ENCODE measurements at regions not wholly inside any gene's neighbourhood (a gene's known extent, or its start where the extent isn't known, plus 50 kb on each side); places are given as distances from the start of the nearest gene placed in this dataset.
"Not testable (repeated sequence)": the region's sequence is repeated elsewhere in the genome, so short reads cannot be mapped to it uniquely, and the experiment has no call there.

DNA sequence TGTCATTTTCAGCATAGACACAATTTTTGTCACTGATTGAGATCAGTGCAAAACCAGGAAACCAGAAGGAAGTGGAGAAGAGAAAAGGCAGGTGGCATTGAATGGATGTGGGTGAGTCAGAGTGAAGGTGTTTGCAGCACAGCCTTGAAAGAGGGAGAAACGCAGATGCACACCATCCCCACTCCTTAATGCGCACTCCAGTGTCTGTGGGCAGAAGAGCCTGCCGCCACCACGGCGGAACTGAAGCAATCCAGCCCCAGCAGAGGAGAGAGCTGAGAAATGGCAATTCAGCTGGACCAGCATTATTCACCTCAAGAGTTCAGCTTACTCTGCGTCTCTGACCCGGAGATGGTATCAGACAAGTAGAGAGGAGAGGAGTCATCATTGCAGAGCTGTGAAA, 393.1 kb upstream of the FRG1 start:
- TF ChIP-seq EZH2 (IDR thresholded peaks at IDR 0.05; ENCODE audit: low read length, unreplicated experiment) (no peak), EZH2phosphoT487 (IDR thresholded peaks at IDR 0.05; ENCODE audit: borderline replicate concordance, low read length) (no peak)
- TF ChIP-seq, protein P1, sequence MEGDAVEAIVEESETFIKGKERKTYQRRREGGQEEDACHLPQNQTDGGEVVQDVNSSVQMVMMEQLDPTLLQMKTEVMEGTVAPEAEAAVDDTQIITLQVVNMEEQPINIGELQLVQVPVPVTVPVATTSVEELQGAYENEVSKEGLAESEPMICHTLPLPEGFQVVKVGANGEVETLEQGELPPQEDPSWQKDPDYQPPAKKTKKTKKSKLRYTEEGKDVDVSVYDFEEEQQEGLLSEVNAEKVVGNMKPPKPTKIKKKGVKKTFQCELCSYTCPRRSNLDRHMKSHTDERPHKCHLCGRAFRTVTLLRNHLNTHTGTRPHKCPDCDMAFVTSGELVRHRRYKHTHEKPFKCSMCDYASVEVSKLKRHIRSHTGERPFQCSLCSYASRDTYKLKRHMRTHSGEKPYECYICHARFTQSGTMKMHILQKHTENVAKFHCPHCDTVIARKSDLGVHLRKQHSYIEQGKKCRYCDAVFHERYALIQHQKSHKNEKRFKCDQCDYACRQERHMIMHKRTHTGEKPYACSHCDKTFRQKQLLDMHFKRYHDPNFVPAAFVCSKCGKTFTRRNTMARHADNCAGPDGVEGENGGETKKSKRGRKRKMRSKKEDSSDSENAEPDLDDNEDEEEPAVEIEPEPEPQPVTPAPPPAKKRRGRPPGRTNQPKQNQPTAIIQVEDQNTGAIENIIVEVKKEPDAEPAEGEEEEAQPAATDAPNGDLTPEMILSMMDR (conservative IDR thresholded peaks at IDR 0.05; ENCODE audit: low read depth, low read length) = no peak
- H3K36me3 ChIP-seq (ENCODE audit: low read depth, low read length) = no peaks in the 10 kb centered on the region
- BruUV-seq (replicated peaks) = no TSS peak
- no peak overlapping the region for H2AFZ ChIP-seq (ENCODE audit: low read length)
- CTCF ChIA-PET = no interaction called here
- H3K4me3 ChIP-seq (ENCODE audit: low read length) = no peak overlapping the region
- H3K9me3 ChIP-seq (ENCODE audit: low read length) = no peaks in the 10 kb centered on the region
- H3K4me1 ChIP-seq (ENCODE audit: insufficient read depth, low read length) = no peaks in the 10 kb centered on the region
- no peak overlapping the region for H3K4me2 ChIP-seq (ENCODE audit: low read length)
- DNase-seq = peak; percentile 1
- no peaks in the 10 kb centered on the region for H3K9me2 ChIP-seq (replicated peaks; ENCODE audit: low read length)
- no peak overlapping the region for H3K9ac ChIP-seq (ENCODE audit: low read length)
- intact Hi-C loops (cut with micrococcal nuclease) = no loop called here
- H3K27ac ChIP-seq (ENCODE audit: low read length) = no peak overlapping the region
- no peak for ATAC-seq
- POLR2A ChIA-PET (ENCODE audit: unreplicated experiment) = no interaction called here
- H3K27me3 ChIP-seq (ENCODE audit: low read length) = no peaks in the 10 kb centered on the region
- no peaks in the 10 kb centered on the region for H4K20me1 ChIP-seq (ENCODE audit: low read length)
- H3F3A ChIP-seq (ENCODE audit: low read length, unreplicated experiment) = no peaks in the 10 kb centered on the region
- no peaks in the 10 kb centered on the region for H3K79me2 ChIP-seq (ENCODE audit: low read length)

DNA sequence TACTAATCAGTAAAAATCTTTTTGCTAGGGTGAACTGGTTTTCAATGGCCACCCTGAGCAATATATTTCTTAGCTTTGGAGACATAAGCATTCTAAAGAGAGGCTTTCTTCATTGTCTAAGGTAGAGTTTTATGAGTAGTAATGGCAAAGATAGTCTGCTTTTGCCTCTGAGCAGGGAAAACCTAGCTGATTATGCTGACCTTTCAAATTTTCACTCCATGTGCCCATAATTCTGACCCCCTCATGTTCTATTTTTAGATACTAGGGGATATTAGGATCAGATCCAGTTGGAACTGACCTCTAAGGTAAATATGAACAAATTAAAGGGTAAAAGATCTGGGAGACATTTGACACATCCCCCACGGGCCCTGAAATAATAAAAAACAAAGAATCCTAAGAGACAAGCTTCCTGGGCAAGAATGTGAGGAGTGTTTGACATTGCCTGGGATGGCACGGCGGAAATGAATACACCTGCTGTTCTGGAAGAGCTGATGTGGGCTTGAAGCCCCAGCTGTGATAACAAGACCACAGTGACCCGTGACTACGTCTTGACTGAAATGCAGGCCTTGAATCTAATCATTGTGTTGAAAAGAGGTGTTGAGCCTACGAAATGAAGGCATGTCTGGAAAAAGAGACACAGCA, 392.1 kb upstream of the FRG1 start:
- no peaks in the 10 kb centered on the region for H3K79me2 ChIP-seq (ENCODE audit: low read length)
- intact Hi-C loops (cut with micrococcal nuclease) = no loop called here
- no peak overlapping the region for H3K4me3 ChIP-seq (ENCODE audit: low read length)
- CTCF ChIA-PET = no interaction called here
- H3K9ac ChIP-seq (ENCODE audit: low read length) = no peak overlapping the region
- ATAC-seq (no peak), DNase-seq (no peak)
- H3K9me2 ChIP-seq (replicated peaks; ENCODE audit: low read length) = no peaks in the 10 kb centered on the region
- no peaks in the 10 kb centered on the region for H3F3A ChIP-seq (ENCODE audit: low read length, unreplicated experiment)
- H3K27ac ChIP-seq (ENCODE audit: low read length) = no peak overlapping the region
- H2AFZ ChIP-seq (ENCODE audit: low read length) = no peak overlapping the region
- no peaks in the 10 kb centered on the region for H3K36me3 ChIP-seq (ENCODE audit: low read depth, low read length)
- no peaks in the 10 kb centered on the region for H3K27me3 ChIP-seq (ENCODE audit: low read length)
- POLR2A ChIA-PET (ENCODE audit: unreplicated experiment) = no interaction called here
- no peaks in the 10 kb centered on the region for H4K20me1 ChIP-seq (ENCODE audit: low read length)
- BruUV-seq (replicated peaks) = no TSS peak
- TF ChIP-seq, protein P1 (conservative IDR thresholded peaks at IDR 0.05; ENCODE audit: low read depth, low read length) = no peak
- TF ChIP-seq EZH2 (IDR thresholded peaks at IDR 0.05; ENCODE audit: low read length, unreplicated experiment) (no peak), EZH2phosphoT487 (IDR thresholded peaks at IDR 0.05; ENCODE audit: borderline replicate concordance, low read length) (no peak)
- H3K9me3 ChIP-seq (ENCODE audit: low read length) = no peaks in the 10 kb centered on the region
- H3K4me2 ChIP-seq (ENCODE audit: low read length) = no peak overlapping the region
- H3K4me1 ChIP-seq (ENCODE audit: insufficient read depth, low read length) = no peaks in the 10 kb centered on the region

DNA sequence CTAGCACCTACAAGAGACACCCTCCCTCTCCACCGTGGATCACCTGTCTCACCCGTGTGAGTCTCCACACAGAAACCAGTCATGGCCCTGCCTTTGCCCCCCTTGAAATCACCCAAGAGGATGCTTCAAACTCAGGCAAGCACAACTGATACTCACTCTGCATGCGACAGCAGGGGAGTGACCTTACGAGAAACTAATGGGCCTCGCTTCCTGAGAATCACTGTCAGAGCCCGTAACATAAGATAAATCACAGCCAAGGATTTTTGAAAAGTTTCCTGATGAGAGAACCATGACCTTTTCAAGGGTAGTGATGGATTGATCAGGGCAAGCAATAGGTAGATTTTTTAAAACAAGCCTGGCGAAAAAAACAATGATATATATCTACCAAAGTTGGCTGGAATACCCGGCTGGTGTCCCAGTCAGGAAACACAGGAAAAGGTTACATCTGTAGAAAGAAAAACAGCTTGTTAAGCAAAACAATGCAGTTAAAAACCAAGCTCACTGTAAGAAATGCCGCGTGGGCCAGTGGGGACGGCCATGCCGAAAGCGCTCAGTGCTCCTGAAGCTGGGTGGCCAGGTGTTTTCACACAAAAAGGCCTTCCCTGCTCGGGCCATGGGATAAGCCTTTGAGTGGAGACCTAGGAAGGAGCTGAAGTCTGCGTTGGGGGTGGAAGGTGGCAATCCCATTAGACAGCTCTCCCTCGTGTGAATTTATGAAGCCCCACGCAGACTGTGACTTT, 388.6 kb upstream of the FRG1 start:
- H3K36me3 ChIP-seq (ENCODE audit: low read depth, low read length); intact Hi-C loops (cut with micrococcal nuclease); H3K79me2 ChIP-seq (ENCODE audit: low read length); H3K4me2 ChIP-seq (ENCODE audit: low read length); H3K9ac ChIP-seq (ENCODE audit: low read length); H3K4me3 ChIP-seq (ENCODE audit: low read length); H2AFZ ChIP-seq (ENCODE audit: low read length); H3K27ac ChIP-seq (ENCODE audit: low read length); H3K9me3 ChIP-seq (ENCODE audit: low read length); H3F3A ChIP-seq (ENCODE audit: low read length, unreplicated experiment); H4K20me1 ChIP-seq (ENCODE audit: low read length); ATAC-seq; POLR2A ChIA-PET (ENCODE audit: unreplicated experiment); BruUV-seq (replicated peaks); H3K4me1 ChIP-seq (ENCODE audit: insufficient read depth, low read length); H3K27me3 ChIP-seq (ENCODE audit: low read length); CTCF ChIA-PET; H3K9me2 ChIP-seq (replicated peaks; ENCODE audit: low read length); DNase-seq: not testable (repeated sequence)

DNA sequence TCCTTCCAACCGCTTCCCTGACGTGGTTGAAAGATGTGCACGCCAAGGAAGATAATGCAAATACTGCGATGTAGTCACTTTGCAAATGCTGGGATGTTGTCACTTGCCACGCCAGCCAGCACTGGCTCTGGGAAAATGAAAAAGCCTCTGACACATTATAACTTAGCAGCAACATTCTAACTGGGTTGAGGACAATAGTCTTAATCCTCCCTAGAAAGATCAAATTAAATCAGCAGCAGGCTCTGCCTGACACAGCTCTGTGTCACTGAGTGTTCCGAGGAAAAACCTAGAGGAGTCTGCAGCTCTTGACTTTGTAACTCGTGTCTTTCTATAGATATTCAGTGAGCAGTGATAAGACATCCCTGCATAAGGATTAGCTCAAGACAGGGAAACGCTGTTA, 380.1 kb upstream of the FRG1 start:
- POLR2A ChIA-PET (ENCODE audit: unreplicated experiment); H3K9ac ChIP-seq (ENCODE audit: low read length); H3K27ac ChIP-seq (ENCODE audit: low read length); H3K27me3 ChIP-seq (ENCODE audit: low read length); H4K20me1 ChIP-seq (ENCODE audit: low read length); H2AFZ ChIP-seq (ENCODE audit: low read length); intact Hi-C loops (cut with micrococcal nuclease); H3K4me3 ChIP-seq (ENCODE audit: low read length); H3K4me1 ChIP-seq (ENCODE audit: insufficient read depth, low read length); H3K9me2 ChIP-seq (replicated peaks; ENCODE audit: low read length); H3K36me3 ChIP-seq (ENCODE audit: low read depth, low read length); H3K79me2 ChIP-seq (ENCODE audit: low read length); CTCF ChIA-PET; H3K4me2 ChIP-seq (ENCODE audit: low read length); H3K9me3 ChIP-seq (ENCODE audit: low read length); ATAC-seq; BruUV-seq (replicated peaks); H3F3A ChIP-seq (ENCODE audit: low read length, unreplicated experiment); DNase-seq: not testable (repeated sequence)

DNA sequence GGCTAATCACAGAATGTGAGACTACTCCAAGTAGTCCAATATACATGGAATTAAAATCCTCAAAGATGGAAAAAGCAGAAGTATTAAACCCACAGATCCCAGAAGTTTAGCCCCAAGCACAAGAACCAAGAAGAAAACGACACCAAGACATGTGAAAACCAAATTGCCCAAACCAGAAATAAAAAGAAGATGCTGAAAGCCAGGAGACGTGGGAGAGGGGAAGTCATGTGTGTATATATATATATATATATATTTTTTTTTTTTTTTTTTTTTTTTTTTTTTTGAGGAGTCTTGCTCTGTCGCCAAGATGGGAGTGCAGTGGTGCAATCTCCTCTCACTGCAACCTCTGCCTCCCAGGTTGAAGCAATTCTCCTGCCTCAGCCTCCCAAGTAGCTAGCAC, 376.9 kb upstream of the FRG1 start:
- H3K79me2 ChIP-seq (ENCODE audit: low read length); H4K20me1 ChIP-seq (ENCODE audit: low read length); BruUV-seq (replicated peaks); H3K27ac ChIP-seq (ENCODE audit: low read length); H3K4me2 ChIP-seq (ENCODE audit: low read length); H3K9me3 ChIP-seq (ENCODE audit: low read length); H3K4me1 ChIP-seq (ENCODE audit: insufficient read depth, low read length); H3K9ac ChIP-seq (ENCODE audit: low read length); H2AFZ ChIP-seq (ENCODE audit: low read length); ATAC-seq; H3F3A ChIP-seq (ENCODE audit: low read length, unreplicated experiment); intact Hi-C loops (cut with micrococcal nuclease); H3K36me3 ChIP-seq (ENCODE audit: low read depth, low read length); H3K27me3 ChIP-seq (ENCODE audit: low read length); DNase-seq; POLR2A ChIA-PET (ENCODE audit: unreplicated experiment); H3K4me3 ChIP-seq (ENCODE audit: low read length); H3K9me2 ChIP-seq (replicated peaks; ENCODE audit: low read length); CTCF ChIA-PET: not testable (repeated sequence)

Data from PC-3 (cell line).